ENCODE measurements at regions not wholly inside any gene's neighbourhood (a gene's known extent, or its start where the extent isn't known, plus 50 kb on each side); places are given as distances from the start of the nearest gene placed in this dataset.

GRCh38 chr10:62459072-62459471, 84.9 kb downstream of the ZNF365 start:
- TF ChIP-seq CTCF (IDR thresholded peaks at IDR 0.05) (no peak), POLR2A (IDR thresholded peaks at IDR 0.05) (no peak)

All from body of pancreas (tissue), 4 donors.